KOPT-K1 (cell line): ENCODE measurements at regions not wholly inside any gene's neighbourhood (a gene's known extent, or its start where the extent isn't known, plus 50 kb on each side); places are given as distances from the start of the nearest gene placed in this dataset.
"Not testable (repeated sequence)": the region's sequence is repeated elsewhere in the genome, so short reads cannot be mapped to it uniquely, and the experiment has no call there.

Experiments used
- H3K27ac ChIP-seq: fragments of 200-600 bp; sonication (generic); 2 replicates; pipeline ENCODE4 v1.5.1; 2016; ENCODE audit warnings: antibody characterized with exemption, mild to moderate bottlenecking, low read depth, low read length; ENCODE audit not compliant: poor library complexity, severe bottlenecking
- H3K36me3 ChIP-seq: fragments of 200-600 bp; sonication (generic); 2 replicates; pipeline ENCODE4 v1.5.1; 2017; ENCODE audit warnings: antibody characterized with exemption, mild to moderate bottlenecking, low read length, moderate library complexity; ENCODE audit not compliant: insufficient read depth
- H3K9me3 ChIP-seq: fragments of 200-600 bp; sonication (generic); 2 replicates; pipeline ENCODE4 v1.5.1; 2017; ENCODE audit warnings: antibody characterized with exemption, low read length, mild to moderate bottlenecking; ENCODE audit not compliant: insufficient read depth, poor library complexity, severe bottlenecking

- Histone ChIP-seq H3K36me3 (peaks cover 5% of the 10 kb centered on the region; the same call in 1 of the 2 replicates), H3K9me3 (no peaks in the 10 kb centered on the region), H3K27ac (no peak overlapping the region)
These were observed 91.6 kb upstream of the NUDT6 start for GRCh38 chr4:123014038-123014437.

- H3K9me3 ChIP-seq: no peaks in the 10 kb centered on the region
- no peak overlapping the region for H3K27ac ChIP-seq
- no peaks in the 10 kb centered on the region for H3K36me3 ChIP-seq
These were observed 94.7 kb upstream of the NUDT6 start for GRCh38 chr4:123017078-123017477.

GRCh38 chr4:123017636-123018395 is 95.4 kb upstream of the NUDT6 start:
- Histone ChIP-seq H3K9me3 (no peaks in the 10 kb centered on the region), H3K27ac (no peak overlapping the region)

GRCh38 chr4:123018396-123018775 is 96.0 kb upstream of the NUDT6 start:
- H3K36me3 ChIP-seq: no peaks in the 10 kb centered on the region; the same call in 1 of the 2 replicates
- H3K27ac ChIP-seq: no peak overlapping the region
- H3K9me3 ChIP-seq: no peaks in the 10 kb centered on the region

More at GRCh38 chr4:123017636-123018395, 95.4 kb upstream of the NUDT6 start:
- H3K36me3 ChIP-seq: no peaks in the 10 kb centered on the region

- peaks cover 3% of the 10 kb centered on the region; the same call in 1 of the 2 replicates for H3K36me3 ChIP-seq
- no peak overlapping the region for H3K27ac ChIP-seq
- H3K9me3 ChIP-seq: no peaks in the 10 kb centered on the region
These were observed 97.9 kb upstream of the NUDT6 start for GRCh38 chr4:123020285-123020684.

- no peak overlapping the region for H3K27ac ChIP-seq
- H3K9me3 ChIP-seq: no peaks in the 10 kb centered on the region
These were observed 101.2 kb upstream of the NUDT6 start for GRCh38 chr4:123023647-123024046.

GRCh38 chr4:123024710-123025109 is 102.3 kb upstream of the NUDT6 start:
- Histone ChIP-seq H3K36me3 (peaks cover 23% of the 10 kb centered on the region), H3K27ac (no peak overlapping the region), H3K9me3 (no peaks in the 10 kb centered on the region)

More at GRCh38 chr4:123023647-123024046, 101.2 kb upstream of the NUDT6 start:
- H3K36me3 ChIP-seq: peaks cover 13% of the 10 kb centered on the region

GRCh38 chr4:123025398-123025797 is 103.0 kb upstream of the NUDT6 start:
- Histone ChIP-seq H3K36me3 (peaks cover 28% of the 10 kb centered on the region), H3K27ac (no peak overlapping the region), H3K9me3 (no peaks in the 10 kb centered on the region)

GRCh38 chr4:123026015-123026414 is 103.6 kb upstream of the NUDT6 start:
- H3K36me3 ChIP-seq: peaks cover 32% of the 10 kb centered on the region
- H3K9me3 ChIP-seq, H3K27ac ChIP-seq: not testable (repeated sequence)

GRCh38 chr4:123031664-123032063 is 109.3 kb upstream of the NUDT6 start:
- Histone ChIP-seq H3K27ac (no peak overlapping the region), H3K36me3 (peaks cover 47% of the 10 kb centered on the region), H3K9me3 (no peaks in the 10 kb centered on the region)

- Histone ChIP-seq H3K27ac (no peak overlapping the region), H3K36me3 (peaks cover 34% of the 10 kb centered on the region), H3K9me3 (no peaks in the 10 kb centered on the region)
These were observed 111.6 kb upstream of the NUDT6 start for GRCh38 chr4:123034023-123034422.

- Histone ChIP-seq H3K9me3 (no peaks in the 10 kb centered on the region), H3K36me3 (peaks cover 23% of the 10 kb centered on the region), H3K27ac (no peak overlapping the region)
These were observed 112.8 kb upstream of the NUDT6 start for GRCh38 chr4:123035239-123035638.

GRCh38 chr4:123037804-123038203 is 115.4 kb upstream of the NUDT6 start:
- Histone ChIP-seq H3K27ac (no peak overlapping the region), H3K9me3 (peaks cover 14% of the 10 kb centered on the region), H3K36me3 (peaks cover 19% of the 10 kb centered on the region)

GRCh38 chr4:123042095-123042494 is 119.7 kb upstream of the NUDT6 start:
- Histone ChIP-seq H3K9me3 (peaks cover 36% of the 10 kb centered on the region), H3K36me3 (peaks cover 28% of the 10 kb centered on the region), H3K27ac (no peak overlapping the region)

- Histone ChIP-seq H3K36me3 (peaks cover 28% of the 10 kb centered on the region), H3K9me3 (peaks cover 45% of the 10 kb centered on the region), H3K27ac (no peak overlapping the region)
These were observed 120.6 kb upstream of the NUDT6 start for GRCh38 chr4:123043013-123043412.

- H3K36me3 ChIP-seq: peaks cover 28% of the 10 kb centered on the region
- H3K9me3 ChIP-seq: peaks cover 54% of the 10 kb centered on the region
- H3K27ac ChIP-seq: no peak overlapping the region
These were observed 121.5 kb upstream of the NUDT6 start for GRCh38 chr4:123043793-123044425.
